ENCODE measurements at regions not wholly inside any gene's neighbourhood (a gene's known extent, or its start where the extent isn't known, plus 50 kb on each side); places are given as distances from the start of the nearest gene placed in this dataset.

- DNase-seq (ENCODE audit: low read depth) = no peak
- no peak overlapping the region for H3K4me3 ChIP-seq (ENCODE audit: low read depth, low read length)
- TF ChIP-seq CTCF (conservative IDR thresholded peaks at IDR 0.05; ENCODE audit: low read depth, low read length) = no peak
Observed at GRCh38 chr9:78839252-78839651, 542.3 kb downstream of the PSAT1 start.

GRCh38 chr9:78848061-78848460 is 551.1 kb downstream of the PSAT1 start:
- no peak for DNase-seq (ENCODE audit: low read depth)
- H3K4me3 ChIP-seq (ENCODE audit: low read depth, low read length) = no peak overlapping the region
- no peak for TF ChIP-seq CTCF (conservative IDR thresholded peaks at IDR 0.05; ENCODE audit: low read depth, low read length)

GRCh38 chr9:78856144-78856543 is 559.2 kb downstream of the PSAT1 start:
- no peak for DNase-seq (ENCODE audit: low read depth)
- TF ChIP-seq CTCF (conservative IDR thresholded peaks at IDR 0.05; ENCODE audit: low read depth, low read length) = no peak
- H3K4me3 ChIP-seq (ENCODE audit: low read depth, low read length) = no peak overlapping the region

GRCh38 chr9:78856781-78857180 is 559.9 kb downstream of the PSAT1 start:
- TF ChIP-seq CTCF (conservative IDR thresholded peaks at IDR 0.05; ENCODE audit: low read depth, low read length) = no peak
- DNase-seq (ENCODE audit: low read depth) = no peak
- no peak overlapping the region for H3K4me3 ChIP-seq (ENCODE audit: low read depth, low read length)

GRCh38 chr9:78857373-78858225 is 560.7 kb downstream of the PSAT1 start:
- no peak overlapping the region for H3K4me3 ChIP-seq (ENCODE audit: low read depth, low read length)
- TF ChIP-seq CTCF (conservative IDR thresholded peaks at IDR 0.05; ENCODE audit: low read depth, low read length) = no peak
- DNase-seq (ENCODE audit: low read depth) = no peak

GRCh38 chr9:78858266-78858665 is 561.3 kb downstream of the PSAT1 start:
- no peak for DNase-seq (ENCODE audit: low read depth)
- H3K4me3 ChIP-seq (ENCODE audit: low read depth, low read length) = no peak overlapping the region
- no peak for TF ChIP-seq CTCF (conservative IDR thresholded peaks at IDR 0.05; ENCODE audit: low read depth, low read length)
